ENCODE measurements at regions not wholly inside any gene's neighbourhood (a gene's known extent, or its start where the extent isn't known, plus 50 kb on each side); places are given as distances from the start of the nearest gene placed in this dataset.

DNA sequence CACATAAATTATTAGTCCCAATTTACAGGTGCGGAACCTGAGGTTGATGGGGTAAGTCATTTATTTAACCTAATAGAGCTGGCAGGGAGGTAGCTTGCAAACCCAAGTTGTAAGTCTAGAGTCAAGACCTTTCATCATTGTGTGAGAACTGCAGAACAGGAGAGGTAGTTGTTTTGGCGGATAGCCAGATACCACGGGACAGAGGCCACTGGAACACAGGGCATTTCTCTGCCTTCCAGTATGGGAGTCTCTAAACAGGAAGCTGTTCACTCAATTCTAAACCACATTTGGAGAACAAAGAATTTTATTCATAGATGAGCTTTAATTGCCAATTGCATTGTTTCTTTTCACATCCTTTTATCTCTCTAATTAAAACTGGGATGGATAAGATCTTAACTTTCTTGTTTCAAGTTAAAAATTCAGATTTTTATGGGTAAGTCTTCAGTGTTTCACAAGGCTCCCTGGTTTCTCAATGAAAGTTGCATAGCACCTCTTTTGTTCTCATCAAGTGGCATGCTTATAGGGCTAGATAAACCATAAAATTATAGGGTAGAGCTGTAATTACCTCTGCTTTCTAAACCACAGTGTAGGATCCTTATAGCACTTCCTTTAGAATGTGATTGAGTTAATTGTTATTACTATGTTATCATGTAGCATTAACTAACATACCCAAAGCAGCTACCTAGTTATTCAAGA, 489.0 kb downstream of the GATA3 start:
- Histone ChIP-seq H3K4me1 (ENCODE audit: control insufficient read depth, extremely low read depth, insufficient read depth, low read length) (no peaks in the 10 kb centered on the region), H3K9me3 (replicated peaks; ENCODE audit: control insufficient read depth, insufficient read depth, low read length) (no peaks in the 10 kb centered on the region), H3K4me2 (ENCODE audit: insufficient read depth, low read length) (no peak overlapping the region), H3K4me3 (replicated peaks in 1 of 3; ENCODE audit: insufficient read depth in 1 of 3, low read depth in 1 of 3, low read length in 3 of 3) (no peak overlapping the region), H2AFZ (ENCODE audit: low read depth, low read length) (no peak overlapping the region), H3K9me1 (replicated peaks; ENCODE audit: control insufficient read depth, extremely low read depth, insufficient read depth, low read length) (no peaks in the 10 kb centered on the region), H3K9ac (replicated peaks; ENCODE audit: extremely low read depth, insufficient read depth, low read length) (no peak overlapping the region), H3K27me3 (ENCODE audit: control insufficient read depth in 2 of 2, insufficient read depth in 2 of 2, low read length in 2 of 2) (no peaks in the 10 kb centered on the region), H3K79me2 (ENCODE audit: control insufficient read depth, insufficient read depth, low read length) (no peaks in the 10 kb centered on the region), H4K20me1 (replicated peaks; ENCODE audit: control insufficient read depth, extremely low read depth, insufficient read depth, low read length) (no peaks in the 10 kb centered on the region), H3K27ac (ENCODE audit: insufficient read depth, low read depth, low read length) (no peak overlapping the region), H3K36me3 (ENCODE audit: control insufficient read depth in 2 of 2, extremely low read depth in 1 of 2, insufficient read depth in 2 of 2, low read length in 2 of 2) (no peaks in the 10 kb centered on the region)
- FAIRE-seq (no peak), DNase-seq (ENCODE audit: low read depth, low spot score) (no peak)
- BruUV-seq (replicated peaks), result no TSS peak
- ChIA-PET CTCF (no interaction called here), POLR2A (no interaction called here)
- intact Hi-C loops (cut with micrococcal nuclease), result no loop called here
- dilution Hi-C loops (cut with MboI; ENCODE audit: extremely low pct_ligation_motif_present, low sequenced_read_pairs), result no loop called here
- TF ChIP-seq JUN (IDR thresholded peaks at IDR 0.05; ENCODE audit: borderline replicate concordance, insufficient read depth, insufficient read length, low read depth) (no peak), MYC (IDR thresholded peaks at IDR 0.05; ENCODE audit: low read depth, low read length) (no peak), POLR2A (IDR thresholded peaks at IDR 0.05; ENCODE audit: low read depth, low read length) (no peak), FOS (IDR thresholded peaks at IDR 0.05; ENCODE audit: borderline replicate concordance, insufficient read depth, low read length) (no peak), EZH2 (IDR thresholded peaks at IDR 0.05; ENCODE audit: borderline replicate concordance, low read depth, low read length, severe bottlenecking) (no peak), POLR2AphosphoS5 (IDR thresholded peaks at IDR 0.05; ENCODE audit: insufficient read depth, low read depth, low read length) (no peak), GATA2 (IDR thresholded peaks at IDR 0.05; ENCODE audit: insufficient read depth, insufficient read length, low read depth, low read length) (no peak)
- TF ChIP-seq, protein P1, sequence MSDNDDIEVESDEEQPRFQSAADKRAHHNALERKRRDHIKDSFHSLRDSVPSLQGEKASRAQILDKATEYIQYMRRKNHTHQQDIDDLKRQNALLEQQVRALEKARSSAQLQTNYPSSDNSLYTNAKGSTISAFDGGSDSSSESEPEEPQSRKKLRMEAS (IDR thresholded peaks at IDR 0.05; ENCODE audit: insufficient read depth, insufficient read length), result no peak
- TF ChIP-seq, protein P2, sequence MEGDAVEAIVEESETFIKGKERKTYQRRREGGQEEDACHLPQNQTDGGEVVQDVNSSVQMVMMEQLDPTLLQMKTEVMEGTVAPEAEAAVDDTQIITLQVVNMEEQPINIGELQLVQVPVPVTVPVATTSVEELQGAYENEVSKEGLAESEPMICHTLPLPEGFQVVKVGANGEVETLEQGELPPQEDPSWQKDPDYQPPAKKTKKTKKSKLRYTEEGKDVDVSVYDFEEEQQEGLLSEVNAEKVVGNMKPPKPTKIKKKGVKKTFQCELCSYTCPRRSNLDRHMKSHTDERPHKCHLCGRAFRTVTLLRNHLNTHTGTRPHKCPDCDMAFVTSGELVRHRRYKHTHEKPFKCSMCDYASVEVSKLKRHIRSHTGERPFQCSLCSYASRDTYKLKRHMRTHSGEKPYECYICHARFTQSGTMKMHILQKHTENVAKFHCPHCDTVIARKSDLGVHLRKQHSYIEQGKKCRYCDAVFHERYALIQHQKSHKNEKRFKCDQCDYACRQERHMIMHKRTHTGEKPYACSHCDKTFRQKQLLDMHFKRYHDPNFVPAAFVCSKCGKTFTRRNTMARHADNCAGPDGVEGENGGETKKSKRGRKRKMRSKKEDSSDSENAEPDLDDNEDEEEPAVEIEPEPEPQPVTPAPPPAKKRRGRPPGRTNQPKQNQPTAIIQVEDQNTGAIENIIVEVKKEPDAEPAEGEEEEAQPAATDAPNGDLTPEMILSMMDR (IDR thresholded peaks at IDR 0.05; ENCODE audit: extremely low read depth in 1 of 2, insufficient read depth in 1 of 2, low read depth in 1 of 2, low read length in 2 of 2), result no peak

Measured in endothelial cell of umbilical vein (primary cell).